Superior temporal gyrus (tissue), 1 donor: ENCODE measurements at regions not wholly inside any gene's neighbourhood (a gene's known extent, or its start where the extent isn't known, plus 50 kb on each side); places are given as distances from the start of the nearest gene placed in this dataset.
A peak's percentile ranks its signal among the peaks of the same experiment; 100 is the strongest.

Experiments used
- DNase-seq: peaks from one replicate; pipeline ENCODE4 v3.0.0-alpha.2; 2016; ENCODE audit errors: extremely low spot score

DNA sequence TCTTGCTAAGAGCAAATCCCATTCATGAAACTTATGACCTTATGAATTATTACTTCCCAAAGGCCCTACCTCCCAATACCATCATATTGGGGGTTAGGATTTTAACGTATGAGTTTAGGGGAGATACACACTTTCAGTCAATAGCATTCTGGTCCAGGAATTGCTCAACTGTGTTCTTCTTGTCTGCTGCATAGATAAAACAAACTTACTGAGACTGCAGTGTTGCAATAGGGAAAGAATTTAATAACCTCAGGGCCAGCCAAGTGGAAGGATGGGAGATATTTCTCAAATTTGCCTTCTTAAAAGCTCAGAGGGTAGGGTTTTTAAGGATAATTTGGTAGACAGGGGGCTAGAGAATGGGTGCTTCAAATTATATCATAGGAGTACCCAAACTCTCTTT, 625.8 kb downstream of the OTOL1 start:
- DNase-seq = no peak

DNA sequence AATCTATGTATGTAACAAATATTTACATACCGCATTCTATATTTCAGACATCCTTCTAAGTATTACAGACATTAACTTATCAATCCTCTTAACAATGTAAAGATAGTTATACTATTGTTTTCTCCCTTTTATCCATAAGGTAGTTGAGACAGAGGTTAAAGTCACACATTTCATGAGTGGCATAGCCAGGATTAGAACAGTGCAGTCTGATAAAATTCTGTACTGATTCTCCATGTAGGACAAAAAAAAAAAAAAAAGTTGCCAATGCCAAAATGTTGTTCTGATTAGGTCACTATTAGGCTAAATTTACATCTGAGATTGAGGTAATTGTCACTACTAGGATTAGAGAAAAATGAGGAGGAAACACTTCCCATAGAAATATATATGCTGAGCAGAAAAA, 629.2 kb downstream of the OTOL1 start:
- no peak for DNase-seq

DNA sequence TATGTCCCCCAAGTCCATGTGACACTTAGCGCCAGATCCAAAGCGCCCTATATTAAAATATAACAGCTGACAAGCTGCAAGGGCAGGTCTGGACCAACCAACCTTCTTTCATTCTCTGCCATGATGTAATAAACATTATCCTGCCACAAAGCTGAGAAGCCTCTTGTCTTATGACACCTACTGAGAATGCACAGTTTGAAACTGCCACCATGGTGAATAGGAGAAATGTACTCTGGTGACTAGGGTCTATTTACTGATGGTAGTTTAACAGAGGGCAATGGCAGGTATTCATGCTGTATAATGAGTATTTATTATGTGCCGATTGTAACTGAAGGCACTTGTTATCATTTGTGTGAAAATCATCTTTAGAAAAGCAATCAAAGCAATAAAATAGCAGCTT, 634.0 kb downstream of the OTOL1 start:
- no peak for DNase-seq

DNA sequence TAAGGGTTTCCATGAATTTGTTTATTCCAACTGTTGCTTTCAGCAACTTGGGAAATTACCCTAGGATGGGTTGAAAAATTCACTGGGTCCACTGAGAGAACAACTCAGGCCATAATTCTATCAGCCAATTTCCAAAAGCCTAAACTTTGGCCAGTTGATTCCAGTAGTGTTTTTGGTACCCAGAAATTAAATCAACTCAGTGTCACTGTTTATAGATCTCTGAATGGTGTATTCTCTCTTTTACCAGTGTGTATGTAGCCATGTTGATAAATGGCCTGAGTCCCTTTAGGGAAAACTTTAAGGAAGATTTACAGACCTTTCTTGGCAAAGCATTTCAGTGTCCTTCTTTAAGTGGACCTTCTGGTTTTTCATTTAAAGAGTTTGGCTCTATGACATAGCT, 636.4 kb downstream of the OTOL1 start:
- no peak for DNase-seq

DNA sequence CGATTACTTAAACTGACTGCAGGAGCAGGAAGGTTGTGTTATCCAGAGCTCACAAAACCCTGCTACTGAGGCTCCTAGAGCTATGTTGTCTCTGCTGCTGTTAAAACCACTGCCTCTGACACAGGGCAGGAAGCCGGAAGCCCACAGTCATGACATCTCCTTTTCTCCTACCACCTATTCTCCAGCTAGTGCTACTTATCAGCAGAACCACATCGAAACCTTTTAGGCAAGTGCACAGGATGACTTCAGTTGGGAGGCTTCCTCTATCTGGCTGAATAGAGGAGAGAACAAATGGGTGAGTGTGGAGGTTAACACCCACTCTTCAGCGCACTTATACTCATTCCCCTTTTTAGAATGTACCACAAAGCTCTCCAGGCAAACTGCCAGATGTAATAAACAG, 638.0 kb downstream of the OTOL1 start:
- DNase-seq = no peak

DNA sequence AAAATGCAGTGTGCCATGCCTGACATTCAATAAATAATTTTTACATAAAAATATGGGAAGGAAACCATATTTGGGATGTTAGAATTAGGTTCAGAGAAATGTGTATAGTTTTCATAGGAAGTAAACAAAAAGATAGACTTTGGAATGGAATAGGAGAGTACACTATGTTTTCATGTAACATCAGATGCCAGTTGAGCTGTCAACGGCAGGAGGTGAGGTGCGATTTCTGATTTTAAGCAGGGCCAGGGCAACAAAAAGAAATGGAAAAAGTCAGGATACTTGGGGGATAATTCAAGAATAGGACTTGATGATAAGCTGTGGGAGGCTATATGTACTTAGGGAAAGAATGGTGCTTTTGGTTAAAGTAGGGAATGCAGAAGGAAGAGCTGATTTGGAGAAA, 639.5 kb downstream of the OTOL1 start:
- DNase-seq = no peak

DNA sequence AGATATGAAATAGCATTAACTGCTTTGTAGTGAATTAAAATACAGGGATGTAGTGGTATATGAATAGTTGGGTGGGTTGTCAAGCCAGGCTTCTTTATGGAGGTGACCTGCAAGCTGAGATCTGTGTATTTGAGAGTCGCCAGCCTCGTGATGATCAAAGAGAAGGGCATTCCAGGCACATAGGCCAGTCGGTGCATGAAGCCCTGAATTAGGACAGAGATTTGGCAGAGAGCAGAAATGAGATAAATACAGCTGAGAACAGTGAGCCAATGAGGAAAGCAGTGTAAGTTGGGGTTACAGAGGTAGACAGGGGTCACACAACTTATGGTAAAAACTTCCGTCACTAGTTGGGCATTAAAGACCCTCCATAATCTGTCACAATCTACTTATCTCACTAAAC, 641.9 kb downstream of the OTOL1 start:
- no peak for DNase-seq

DNA sequence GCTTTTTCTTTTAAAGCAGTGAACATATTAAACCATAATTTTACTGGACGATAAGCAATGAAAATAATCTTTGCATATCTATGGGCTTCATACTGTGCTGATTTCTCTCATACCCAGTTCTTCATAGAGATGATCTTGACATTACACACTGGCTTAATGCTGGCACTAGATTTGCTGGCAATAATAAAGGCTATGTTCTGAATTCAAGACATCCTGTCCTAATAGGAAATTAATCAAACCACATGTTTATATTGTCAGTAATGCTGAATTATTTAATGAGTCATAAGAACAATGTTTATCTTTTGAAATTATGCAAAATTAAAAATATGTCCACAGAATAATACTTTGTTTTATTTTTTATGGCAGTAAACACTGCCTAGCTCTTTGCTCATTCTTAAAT, 643.2 kb downstream of the OTOL1 start:
- DNase-seq = no peak

DNA sequence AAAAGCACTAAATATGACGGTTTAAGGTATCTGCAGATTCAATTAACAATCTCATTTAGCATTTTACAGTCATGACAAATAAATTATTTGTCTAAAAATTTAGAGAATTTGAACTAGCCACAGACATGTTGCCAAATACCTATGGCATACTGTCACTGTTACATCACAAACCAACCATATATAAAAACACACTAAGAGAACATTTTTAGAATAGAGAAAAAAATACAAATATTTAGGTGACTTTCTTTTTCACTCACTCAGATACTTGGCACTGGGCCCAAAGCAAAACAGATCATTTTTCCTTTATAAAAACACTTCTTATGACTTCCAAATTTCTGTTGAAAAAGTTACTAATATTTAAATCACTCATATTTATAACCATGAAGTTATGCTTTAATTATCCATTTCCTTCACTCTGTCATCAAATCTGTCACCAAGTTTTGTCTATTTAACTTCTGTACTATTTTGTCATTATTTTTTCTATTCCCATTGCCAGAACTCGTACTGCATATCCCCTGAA, 644.7 kb downstream of the OTOL1 start:
- DNase-seq = no peak

DNA sequence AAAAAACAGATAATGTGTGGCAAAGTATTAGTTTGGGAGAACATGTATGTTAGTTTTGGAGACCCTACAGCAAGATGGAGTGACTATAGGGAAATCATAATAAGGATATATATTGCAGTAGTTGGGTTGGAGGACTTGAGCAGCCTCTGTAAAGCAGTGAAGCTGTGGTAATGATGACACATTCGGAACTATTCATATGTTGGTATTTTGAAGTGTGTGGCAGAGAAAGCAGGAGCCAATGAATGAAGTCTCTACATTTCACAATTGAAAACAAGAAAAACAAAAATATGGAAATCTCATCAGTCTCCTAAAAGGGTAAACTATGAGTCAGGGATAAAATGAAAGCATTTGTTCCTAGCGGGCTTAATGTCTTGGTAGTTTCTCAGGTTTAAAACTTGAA, 645.9 kb downstream of the OTOL1 start:
- no peak for DNase-seq

DNA sequence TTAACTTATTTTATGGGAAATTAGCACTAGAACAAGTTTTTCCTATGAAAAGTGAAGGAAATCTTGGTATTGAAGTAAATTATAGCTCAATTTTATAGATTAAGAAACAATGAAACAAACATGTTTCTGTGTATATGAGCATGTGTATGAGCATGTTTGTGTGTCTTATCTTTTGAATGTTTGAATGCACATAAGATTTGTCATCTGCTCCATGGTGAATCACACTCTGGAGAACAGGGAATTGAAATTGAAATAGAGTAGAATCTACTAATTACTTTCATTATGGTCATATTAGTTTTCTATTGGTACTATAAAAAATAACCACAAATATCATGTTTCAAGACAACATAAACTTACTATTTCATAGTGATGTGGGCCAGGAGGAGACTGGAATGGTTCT, 646.6 kb downstream of the OTOL1 start:
- no peak for DNase-seq

DNA sequence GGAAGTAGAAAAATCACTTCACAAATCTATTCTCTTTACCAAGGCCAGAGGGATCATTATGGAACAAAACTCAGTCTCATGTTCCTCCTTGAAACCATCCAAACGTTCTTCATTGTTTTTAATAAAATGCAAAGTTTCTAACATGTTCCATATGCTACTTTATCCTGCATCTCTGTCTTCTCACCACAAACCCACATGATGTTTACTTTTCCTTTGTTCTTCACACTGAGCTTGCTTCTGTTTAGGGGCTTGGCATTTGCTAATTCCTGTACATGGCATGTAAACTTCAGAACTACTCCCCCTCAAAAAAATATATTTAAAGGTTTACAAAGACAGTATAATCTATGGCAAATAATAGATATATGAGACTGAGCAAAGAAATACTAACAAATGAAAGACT, 651.4 kb downstream of the OTOL1 start:
- no peak for DNase-seq

DNA sequence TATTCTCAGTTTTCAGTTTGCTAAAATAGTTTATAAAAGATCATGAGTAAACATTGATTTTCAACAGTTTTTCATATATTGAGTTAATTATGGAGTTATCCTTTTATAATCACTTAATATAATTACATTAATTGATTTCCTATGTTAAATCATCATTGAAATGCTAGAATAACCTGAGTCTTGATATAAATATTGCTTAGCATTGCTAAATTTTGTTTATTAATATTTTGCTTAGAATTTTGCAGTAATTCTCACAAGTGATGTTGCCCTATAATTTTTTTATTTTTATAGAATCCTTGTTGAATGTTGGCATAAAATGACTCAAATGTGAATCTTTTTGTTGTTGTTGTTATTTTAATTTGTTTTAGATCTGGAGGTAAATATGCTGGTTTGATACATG, 654.2 kb downstream of the OTOL1 start:
- DNase-seq = no peak

DNA sequence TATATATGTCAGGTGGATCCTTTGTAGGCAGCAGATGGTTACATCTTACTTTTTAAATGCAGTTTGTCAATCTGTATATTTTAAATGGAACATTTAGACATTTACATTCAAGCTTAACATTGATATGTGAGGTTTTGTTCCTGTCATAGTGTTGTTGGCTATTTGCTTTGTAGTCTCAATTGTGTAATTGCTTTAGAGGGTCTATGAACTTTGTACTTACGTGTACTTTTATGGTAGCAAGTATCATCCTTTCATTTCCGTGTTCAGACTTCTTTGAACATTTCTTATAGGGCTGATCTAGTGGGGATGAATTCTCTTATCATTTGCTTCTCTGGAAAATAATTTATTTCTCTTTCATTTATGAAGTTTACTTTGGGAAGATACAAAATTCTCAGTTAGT, 656.0 kb downstream of the OTOL1 start:
- DNase-seq = no peak

DNA sequence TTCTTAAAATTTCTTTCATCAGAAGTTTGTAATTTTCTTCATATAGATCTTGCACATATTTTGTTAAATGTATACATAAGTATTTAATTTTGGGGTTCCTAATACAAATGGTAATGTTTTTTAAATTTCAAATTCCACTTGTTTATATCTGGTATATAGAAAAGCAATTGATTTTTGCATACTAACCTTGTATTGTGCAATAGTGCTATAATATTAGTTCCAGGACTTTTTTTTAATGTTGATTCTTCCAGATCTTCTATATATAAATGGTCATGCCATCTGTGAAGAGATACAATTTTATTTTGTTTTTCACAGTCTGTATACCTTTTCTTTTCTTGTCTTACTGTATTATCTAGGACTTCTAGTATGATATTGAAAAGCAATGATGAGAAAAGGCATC, 665.0 kb downstream of the OTOL1 start:
- no peak for DNase-seq

DNA sequence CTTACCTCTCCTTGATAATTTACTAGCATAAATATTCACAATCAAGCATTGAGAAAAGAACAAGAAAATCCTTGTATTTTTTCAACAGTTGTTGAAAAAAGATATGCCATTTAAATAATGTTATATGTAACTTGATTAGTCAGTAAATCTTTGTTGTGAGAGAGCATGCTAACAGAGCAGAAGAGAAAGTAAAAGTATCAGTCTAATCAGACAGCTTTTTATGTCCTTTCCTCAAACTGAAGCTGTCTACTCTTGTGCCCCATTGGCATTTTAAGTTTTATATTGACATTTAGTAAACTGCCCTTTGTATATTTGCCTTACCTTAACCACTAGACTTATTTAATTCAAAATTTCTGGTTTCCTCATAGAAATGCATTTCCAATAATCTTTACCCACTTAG, 668.7 kb downstream of the OTOL1 start:
- DNase-seq = no peak

DNA sequence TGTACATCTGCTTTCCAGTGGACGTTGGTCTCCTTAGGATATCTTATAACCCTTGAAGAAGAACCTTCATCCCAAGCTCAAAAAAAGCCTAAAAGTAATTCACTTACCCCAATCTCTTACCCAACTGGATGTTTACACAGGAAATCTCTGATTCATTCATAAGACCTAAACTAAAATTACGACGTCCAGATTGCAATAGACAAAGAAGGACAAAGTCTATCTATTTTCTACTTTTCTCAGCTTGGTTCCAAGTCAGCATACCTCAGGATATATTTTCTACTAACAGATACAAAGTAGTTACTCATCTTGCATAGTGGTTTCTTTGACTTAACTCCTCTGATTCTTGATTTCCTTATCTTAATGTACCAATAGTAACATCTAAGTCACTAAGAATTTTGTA, 669.9 kb downstream of the OTOL1 start:
- no peak for DNase-seq

DNA sequence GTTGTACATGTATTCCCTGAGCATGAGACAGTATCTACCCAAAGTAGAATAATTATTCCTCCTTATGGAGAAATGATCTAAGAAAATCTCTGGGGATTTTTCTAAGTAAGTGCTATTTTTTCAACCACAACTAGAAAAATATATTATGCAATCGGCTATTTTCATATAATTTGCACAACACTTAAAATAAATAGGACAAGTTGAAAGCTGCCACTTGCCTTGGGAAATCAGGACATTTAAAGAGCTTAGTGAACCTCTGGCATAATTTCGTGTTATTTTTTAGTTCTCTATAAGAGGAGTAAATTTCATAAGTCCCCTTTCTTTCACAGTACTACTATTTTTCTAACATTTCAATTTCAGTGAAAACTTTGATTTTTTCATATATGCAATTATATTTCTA, 672.1 kb downstream of the OTOL1 start:
- no peak for DNase-seq

DNA sequence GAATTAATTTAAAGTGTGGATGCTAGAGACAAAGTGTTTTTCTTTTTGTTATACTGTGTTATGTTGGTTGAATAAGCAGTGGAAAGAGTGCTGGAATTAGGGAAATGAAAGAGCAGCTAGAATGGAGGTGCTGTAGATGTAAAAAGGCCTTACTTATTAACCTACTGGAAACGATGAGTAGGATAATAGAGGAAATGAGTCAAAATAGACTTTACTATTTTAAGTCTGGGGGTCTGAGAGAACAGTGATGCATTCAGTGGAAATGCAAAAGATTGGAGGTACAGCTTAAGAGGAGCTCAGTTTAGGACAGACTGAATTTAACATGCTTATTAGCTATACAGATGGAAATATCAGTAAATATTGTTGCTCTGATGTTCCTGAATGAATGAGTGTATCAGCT, 674.0 kb downstream of the OTOL1 start:
- no peak for DNase-seq

DNA sequence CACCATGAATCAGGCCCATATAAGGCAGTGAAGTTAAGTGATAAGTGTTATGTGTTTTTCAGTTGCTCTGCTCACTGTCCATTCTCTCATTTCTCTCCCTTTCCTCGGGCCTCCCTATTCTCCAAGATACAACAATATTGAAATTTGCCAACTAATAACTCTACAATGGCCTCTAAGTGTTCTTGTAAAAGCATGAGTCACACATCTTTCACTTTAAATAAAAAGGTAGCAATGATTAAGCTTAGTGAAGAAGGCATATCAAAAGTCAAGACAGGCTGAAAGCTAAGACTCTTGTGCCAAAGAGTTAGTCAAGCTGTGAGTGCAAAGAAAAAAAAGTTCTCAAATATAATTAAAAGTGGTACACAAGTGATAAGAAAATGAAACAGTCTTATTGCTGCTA, 675.4 kb downstream of the OTOL1 start:
- no peak for DNase-seq

DNA sequence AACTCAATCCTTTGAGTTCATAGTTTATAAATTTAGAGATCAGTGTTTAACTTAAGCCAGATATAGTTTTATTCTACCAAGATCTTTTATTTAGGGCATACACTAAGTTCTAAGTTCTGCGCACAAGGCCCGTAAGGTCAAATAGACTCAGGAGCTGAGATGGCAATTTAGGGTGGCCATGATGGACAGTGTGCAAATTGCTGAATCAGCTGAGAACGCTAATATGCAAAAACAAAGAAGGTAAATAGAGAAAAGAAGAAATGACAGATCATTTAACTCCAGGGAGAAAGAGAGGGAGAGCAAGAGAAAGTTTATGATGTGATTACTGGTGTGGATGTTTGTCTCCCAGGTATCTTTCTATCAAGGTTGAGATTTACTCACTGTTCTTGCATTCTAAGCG, 678.5 kb downstream of the OTOL1 start:
- no peak for DNase-seq

DNA sequence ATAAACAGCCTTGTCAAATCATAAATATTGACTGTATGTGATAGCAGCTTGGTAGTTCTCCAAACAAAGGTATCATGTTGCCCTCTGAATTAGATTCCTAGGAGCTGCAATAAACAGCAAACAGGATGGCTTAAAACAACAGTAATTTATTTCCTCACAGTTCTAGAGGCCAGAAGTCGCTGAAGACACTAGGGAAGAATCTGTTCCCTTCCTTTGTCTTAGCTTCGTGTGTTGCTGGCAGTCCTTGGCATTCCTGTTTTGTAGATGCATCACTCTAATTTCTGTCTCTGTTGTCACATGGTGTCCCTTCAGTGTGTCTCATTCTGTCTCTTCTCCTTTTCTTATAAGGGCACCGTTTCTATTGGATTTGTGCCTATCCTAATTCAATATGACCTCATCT, 679.3 kb downstream of the OTOL1 start:
- DNase-seq = no peak

DNA sequence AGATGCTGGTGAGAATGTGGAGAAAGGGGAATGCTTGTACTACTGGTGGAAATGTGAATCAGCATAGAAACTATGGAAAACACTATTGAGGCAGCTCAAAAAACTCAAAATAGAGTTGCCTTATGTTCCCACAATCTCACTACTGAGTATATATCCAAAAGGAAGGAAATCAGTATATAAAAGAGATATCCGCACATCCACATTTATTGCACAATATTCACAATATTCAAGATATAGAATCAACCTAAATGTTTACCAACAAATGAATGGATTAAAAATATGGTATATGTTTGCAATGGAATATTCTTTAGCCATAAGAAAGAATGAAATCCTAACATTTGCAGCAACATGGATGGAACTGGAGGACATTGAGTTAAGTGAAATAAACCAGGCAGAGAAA, 686.8 kb downstream of the OTOL1 start:
- DNase-seq = no peak

DNA sequence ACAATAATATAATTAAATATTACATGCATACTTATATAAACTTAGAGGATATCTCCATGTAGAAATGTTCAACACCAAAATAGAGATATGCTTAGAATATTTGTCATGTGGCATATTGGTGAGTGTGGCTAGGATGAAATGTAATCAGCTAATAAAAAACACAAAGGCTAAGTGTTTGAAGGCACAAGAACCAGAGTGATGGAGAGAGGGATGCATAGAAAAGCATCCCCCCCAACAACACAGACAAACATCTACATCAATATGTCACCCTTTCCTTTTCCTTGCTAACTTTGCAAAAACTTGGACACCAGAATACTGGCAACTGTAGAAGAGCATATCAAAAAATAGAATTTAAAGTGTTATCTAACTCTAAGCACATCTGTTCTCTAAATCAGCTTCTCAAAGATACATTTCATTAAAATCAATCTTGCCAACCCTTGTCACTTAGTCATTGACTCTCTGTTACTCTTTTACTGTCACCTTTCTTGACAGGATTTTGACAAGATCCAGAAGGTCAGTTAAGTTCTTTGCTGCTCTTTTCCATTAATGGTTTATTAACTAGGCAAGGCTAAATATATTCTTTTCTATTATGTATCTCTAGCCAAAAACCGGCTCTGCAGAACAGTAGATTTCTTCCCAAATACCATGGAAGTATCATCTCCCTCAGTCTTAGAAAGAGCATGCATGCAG, 695.9 kb downstream of the OTOL1 start:
- peak; percentile 33 for DNase-seq
